TTC549 (cell line): ENCODE measurements at regions not wholly inside any gene's neighbourhood (a gene's known extent, or its start where the extent isn't known, plus 50 kb on each side); places are given as distances from the start of the nearest gene placed in this dataset.
"Not testable (repeated sequence)": the region's sequence is repeated elsewhere in the genome, so short reads cannot be mapped to it uniquely, and the experiment has no call there.

ENCODE experiments used
- FAIRE-seq: peaks from 2 replicates; lab custom pipeline; 2012; peaks lifted over from hg19 to GRCh38; lab: Jason Lieb, UNC

DNA sequence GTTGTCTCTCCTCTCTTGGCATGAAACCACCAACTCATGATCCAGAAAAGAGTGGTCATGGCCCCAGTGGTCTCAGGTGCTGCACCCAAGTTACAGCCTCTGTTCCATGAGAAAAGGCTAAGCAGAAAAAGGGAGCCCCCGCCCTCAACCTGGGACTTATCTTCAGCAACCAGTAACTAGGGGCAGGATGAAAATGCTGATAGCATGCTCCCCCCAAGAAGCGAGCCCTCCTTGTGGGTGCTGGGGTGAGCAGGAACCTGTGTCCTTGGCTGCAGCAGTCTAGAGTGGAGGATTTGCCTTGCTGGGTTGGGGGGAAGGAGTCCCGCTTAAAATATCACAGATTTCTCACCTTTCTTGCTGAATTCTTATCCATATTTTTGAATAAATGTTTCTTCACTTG, 490.0 kb downstream of the SUCLG1 start:
- no peak for FAIRE-seq

DNA sequence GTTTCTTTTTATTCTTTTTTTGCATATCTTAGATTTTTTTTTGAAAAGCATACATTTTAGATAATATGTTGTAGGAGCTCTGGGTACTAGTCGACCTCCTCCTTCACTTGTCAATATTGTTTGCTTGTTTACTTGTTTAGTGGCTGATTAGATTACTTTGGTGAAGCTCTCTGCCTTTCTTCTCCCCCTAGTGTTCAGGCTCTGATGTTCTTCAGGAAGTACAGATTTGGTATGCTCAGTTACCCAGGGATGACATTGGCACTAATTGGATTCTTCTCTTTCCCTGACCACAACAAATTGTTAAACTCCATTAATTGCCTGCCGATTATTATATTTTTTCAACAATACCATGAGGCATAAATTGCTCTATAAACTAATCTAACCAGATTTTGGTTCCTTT, 491.2 kb downstream of the SUCLG1 start:
- FAIRE-seq: no peak

- FAIRE-seq: not testable (repeated sequence)
These were observed 492.1 kb downstream of the SUCLG1 start for GRCh38 chr2:83966946-83967345.

- FAIRE-seq: no peak
These were observed 497.6 kb downstream of the SUCLG1 start for GRCh38 chr2:83961512-83961911.

DNA sequence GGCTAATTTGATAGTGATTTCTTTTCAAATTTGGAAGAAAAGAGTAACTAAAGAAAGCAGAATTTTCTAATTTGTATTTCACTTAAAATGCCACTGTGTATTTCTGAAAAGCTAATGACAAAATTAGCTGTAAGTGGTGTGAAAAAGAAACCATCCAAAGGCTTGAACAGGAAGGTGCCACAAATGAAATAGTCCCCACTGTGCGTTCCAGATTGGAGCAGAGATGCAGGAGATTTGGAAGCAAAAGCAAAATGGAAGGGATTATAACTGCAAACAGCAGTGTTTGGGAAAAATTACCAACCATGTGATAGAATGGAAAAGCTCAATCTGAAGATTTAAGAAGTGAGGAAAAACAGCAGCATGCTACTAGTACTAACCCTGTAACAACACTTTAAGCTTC, 498.7 kb downstream of the SUCLG1 start:
- FAIRE-seq: no peak

- no peak for FAIRE-seq
These were observed 499.8 kb downstream of the SUCLG1 start for GRCh38 chr2:83959266-83959665.

- no peak for FAIRE-seq
These were observed 502.1 kb downstream of the SUCLG1 start for GRCh38 chr2:83956991-83957390.

DNA sequence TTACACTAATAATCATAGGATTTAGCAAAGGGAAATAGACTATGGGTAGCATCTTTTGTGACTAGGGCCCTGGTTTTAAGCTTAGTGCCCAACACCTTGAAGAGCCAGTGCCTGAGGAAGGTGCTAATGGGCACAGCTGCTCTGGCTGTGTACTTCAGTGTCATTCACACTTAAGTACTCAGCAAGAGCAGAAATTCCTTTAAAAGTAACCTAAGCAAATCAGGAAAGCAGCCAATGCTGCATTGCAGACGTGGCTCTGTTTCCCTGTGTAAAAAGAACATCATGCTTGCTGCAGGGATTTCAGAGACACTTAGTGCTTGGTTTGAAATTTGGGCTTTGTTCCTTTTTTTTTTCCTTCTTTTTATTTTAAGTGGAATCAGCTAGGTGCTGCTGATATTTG, 505.4 kb downstream of the SUCLG1 start:
- FAIRE-seq: no peak

GRCh38 chr2:83951378-83951947, 507.6 kb downstream of the SUCLG1 start:
- FAIRE-seq: no peak

GRCh38 chr2:83949361-83949760, 509.7 kb downstream of the SUCLG1 start:
- FAIRE-seq: no peak

GRCh38 chr2:83944191-83944590, 514.9 kb downstream of the SUCLG1 start:
- no peak for FAIRE-seq

GRCh38 chr2:83943265-83943664, 515.8 kb downstream of the SUCLG1 start:
- no peak for FAIRE-seq

- no peak for FAIRE-seq
These were observed 517.2 kb downstream of the SUCLG1 start for GRCh38 chr2:83941886-83942285.

GRCh38 chr2:83933749-83934148, 525.3 kb downstream of the SUCLG1 start:
- FAIRE-seq: no peak

DNA sequence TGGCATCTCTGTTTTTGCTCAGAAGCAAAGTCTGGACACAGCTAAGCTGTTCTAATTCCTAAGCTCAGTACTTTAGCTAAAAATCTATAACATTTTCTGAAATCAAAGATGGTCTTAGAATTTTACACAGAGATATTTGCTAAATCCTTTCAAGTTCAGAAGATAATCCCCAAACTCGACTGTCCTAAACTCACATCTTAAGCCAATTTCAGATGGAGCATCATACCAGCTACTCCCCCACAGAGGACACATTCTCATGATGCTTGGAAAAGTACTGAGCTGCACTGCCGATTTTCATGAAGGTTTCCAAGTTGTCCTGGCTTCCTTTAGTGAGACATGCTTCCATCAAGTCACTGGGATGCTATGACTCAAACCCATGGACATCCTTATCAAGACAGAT, 535.5 kb downstream of the SUCLG1 start:
- FAIRE-seq: no peak

DNA sequence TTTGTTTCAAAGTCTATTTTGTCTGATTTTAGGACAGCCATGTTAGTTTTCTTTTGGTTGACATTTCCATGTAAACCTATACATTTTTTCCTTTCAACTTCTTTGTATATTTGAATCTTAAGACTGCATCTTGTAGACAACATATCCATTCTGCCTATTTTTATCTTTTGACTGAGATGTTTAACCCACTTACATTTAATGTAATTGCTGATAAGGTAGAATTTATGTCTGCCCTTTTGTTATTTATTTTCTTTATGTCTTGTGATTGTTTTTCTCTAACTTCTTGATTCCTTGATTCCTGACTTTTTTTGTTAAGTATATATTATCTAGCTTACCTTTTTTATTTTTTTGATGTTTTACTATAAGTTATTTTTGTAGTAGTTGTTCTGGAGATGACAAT, 542.5 kb downstream of the SUCLG1 start:
- FAIRE-seq: no peak

DNA sequence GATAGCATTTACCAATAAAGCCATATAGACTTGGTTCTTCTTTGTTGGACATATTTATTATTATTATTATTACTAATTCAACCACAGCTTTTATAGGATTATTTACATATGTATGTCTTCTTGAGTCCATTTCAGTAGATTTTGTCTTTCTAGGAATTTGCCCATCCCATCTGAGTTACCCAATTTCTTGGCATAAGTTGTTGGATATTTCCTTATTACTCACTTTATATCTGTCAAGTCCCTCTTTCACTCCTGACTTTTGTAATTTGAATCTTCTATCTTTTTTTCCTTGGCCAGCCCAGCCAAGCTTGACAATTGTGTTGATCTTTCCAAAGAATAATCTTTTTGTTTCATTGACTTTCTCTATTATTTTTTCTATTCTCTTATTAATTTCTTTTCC, 543.7 kb downstream of the SUCLG1 start:
- FAIRE-seq: no peak

GRCh38 chr2:83908750-83909149, 550.3 kb downstream of the SUCLG1 start:
- FAIRE-seq: no peak

DNA sequence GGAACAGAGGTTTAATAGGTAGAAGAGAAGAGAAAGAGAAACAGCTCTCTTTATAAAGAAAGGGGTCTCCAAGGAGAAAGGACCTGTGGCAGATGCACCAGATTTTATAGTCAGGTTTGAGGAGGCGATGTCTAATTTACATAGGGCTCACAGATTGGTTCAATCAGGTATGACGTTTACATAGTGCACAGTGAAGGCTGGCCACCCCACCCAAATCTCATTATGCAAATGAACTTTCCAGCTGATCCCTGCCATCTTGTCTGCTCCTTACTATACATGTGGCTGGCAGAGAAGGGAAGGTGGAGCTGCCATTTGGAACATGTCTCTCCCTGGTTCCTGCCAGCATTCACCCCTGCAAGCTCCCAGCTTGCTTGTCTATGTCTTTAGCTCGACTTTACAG, 557.8 kb downstream of the SUCLG1 start:
- FAIRE-seq: no peak

DNA sequence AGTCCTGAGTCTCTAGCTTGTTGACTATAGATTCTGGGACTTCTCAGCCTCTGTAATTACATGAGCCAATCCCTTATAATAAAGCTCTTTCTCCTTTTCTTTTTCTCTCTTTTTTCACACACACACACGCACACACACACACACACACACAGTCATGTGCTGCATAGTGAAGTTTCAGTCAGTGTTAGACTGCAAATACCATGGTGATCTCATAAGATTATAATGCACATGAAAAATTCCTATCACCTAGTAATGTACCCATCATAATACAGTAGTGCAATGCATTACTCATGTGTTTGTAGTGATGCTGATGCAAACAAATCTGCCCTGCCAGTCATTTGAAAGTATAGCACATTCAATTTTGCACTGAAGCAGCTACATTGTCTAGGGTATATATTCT, 558.2 kb downstream of the SUCLG1 start:
- FAIRE-seq: no peak

GRCh38 chr2:83899271-83899670, 559.8 kb downstream of the SUCLG1 start:
- FAIRE-seq: no peak

GRCh38 chr2:83894976-83895375, 564.1 kb downstream of the SUCLG1 start:
- FAIRE-seq: no peak

- FAIRE-seq: no peak
These were observed 571.3 kb downstream of the SUCLG1 start for GRCh38 chr2:83887757-83888156.

- FAIRE-seq: no peak
These were observed 580.0 kb downstream of the SUCLG1 start for GRCh38 chr2:83879127-83879526.

DNA sequence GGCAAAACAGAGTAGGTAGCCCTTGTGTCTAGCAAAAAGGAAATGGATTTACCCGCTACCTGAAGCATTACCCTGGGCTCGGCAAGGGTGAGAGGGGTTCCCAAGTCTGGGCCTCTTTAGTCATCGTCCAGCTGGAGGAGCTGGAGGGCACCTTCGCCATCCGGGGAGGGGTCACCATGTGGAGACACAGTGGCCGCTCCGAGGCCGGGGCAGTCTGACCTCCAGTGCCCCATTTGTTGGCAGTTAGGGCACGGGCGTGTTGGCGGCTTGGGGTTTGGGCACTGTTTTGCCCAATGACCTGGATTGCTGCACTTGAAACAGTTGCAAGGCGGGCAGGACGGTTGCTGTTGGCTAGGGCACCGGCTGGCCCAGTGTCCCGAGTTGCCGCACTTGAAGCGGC, 581.8 kb downstream of the SUCLG1 start:
- not testable (repeated sequence) for FAIRE-seq
